B cell (primary cell): ENCODE measurements at regions not wholly inside any gene's neighbourhood (a gene's known extent, or its start where the extent isn't known, plus 50 kb on each side); places are given as distances from the start of the nearest gene placed in this dataset.

Experiments used
- ATAC-seq: fragments of 200-7000 bp; cut with Tn5 transposase; one replicate; pipeline ENCODE4 v1.10.0; 2021; ENCODE audit warnings: low read depth, mild to moderate bottlenecking, moderate number of reproducible peaks, moderate library complexity
- CTCF ChIA-PET: fragments of 350-600 bp; sonication (Branson Sonifier 250); formaldehyde crosslinking; loops from one replicate; lab custom pipeline; 2021; ENCODE audit warnings: antibody characterized with exemption, inconsistent platforms; lab: Charles Lee
- POLR2A ChIA-PET: fragments of 350-600 bp; sonication (Branson Sonifier 250); formaldehyde crosslinking; loops from one replicate; lab custom pipeline; 2021; ENCODE audit warnings: antibody characterized with exemption; lab: Charles Lee
- DNase-seq: peaks from one replicate; pipeline ENCODE4 v3.0.0; 2013
- H2AFZ ChIP-seq: 2 replicates; pipeline ENCODE4 v1.6.1; 2012; ENCODE audit warnings: mild to moderate bottlenecking, low read depth, low read length; ENCODE audit not compliant: insufficient read depth, poor library complexity, severe bottlenecking
- H3K27ac ChIP-seq, 2 donors: 1 replicate in 1 of 2; 2 replicates in 1 of 2; pipeline ENCODE4 v1.5.1; 2012 to 2013; ENCODE audit warnings: low read length in 2 of 2, mild to moderate bottlenecking in 2 of 2, moderate library complexity in 1 of 2
- H3K27me3 ChIP-seq, 4 experiments: fragments of 200-600 bp in 1 of 4; sonication (generic) in 1 of 4; replicated peaks in 1 of 4; 1 replicate in 2 of 4; 2 replicates in 2 of 4; pipeline versions ENCODE4 v1.6.1 to v1.7.0; 2013 to 2016; ENCODE audit warnings: low read length in 3 of 4, mild to moderate bottlenecking in 2 of 4, mixed read lengths in 1 of 4, moderate library complexity in 1 of 4; ENCODE audit not compliant: insufficient read depth in 4 of 4, control insufficient read depth in 3 of 4; ENCODE audit errors: control extremely low read depth in 1 of 4
- H3K36me3 ChIP-seq, 2 experiments: replicated peaks in 1 of 2; 1 replicate in 1 of 2; 2 replicates in 1 of 2; pipeline versions ENCODE4 v1.6.1 to v1.7.1; 2013; ENCODE audit warnings: low read length in 1 of 2; ENCODE audit not compliant: insufficient read depth in 2 of 2, control insufficient read depth in 1 of 2; ENCODE audit errors: control extremely low read depth in 1 of 2, extremely low read depth in 1 of 2
- H3K4me1 ChIP-seq, 2 donors: fragments of 200-600 bp in 1 of 2; sonication (generic) in 1 of 2; 1 replicate in 1 of 2; 2 replicates in 1 of 2; pipeline versions ENCODE4 v1.5.1 to v1.6.1; 2013 to 2017; ENCODE audit warnings: low read length in 2 of 2; ENCODE audit not compliant: control insufficient read depth in 2 of 2, insufficient read depth in 2 of 2
- H3K4me2 ChIP-seq: replicated peaks from 2 replicates; pipeline ENCODE3; 2012; ENCODE audit warnings: mild to moderate bottlenecking, low read depth, low read length; ENCODE audit not compliant: poor library complexity, severe bottlenecking
- H3K4me3 ChIP-seq, 5 experiments: fragments of 200-600 bp in 1 of 5; sonication (generic) in 1 of 5; 1 replicate in 3 of 5; 2 replicates in 2 of 5; pipeline versions ENCODE4 v1.5.1 to v1.7.0; 2011 to 2016; ENCODE audit warnings: low read length in 4 of 5, mild to moderate bottlenecking in 4 of 5, low read depth in 2 of 5, control low read depth in 1 of 5, moderate library complexity in 1 of 5; ENCODE audit not compliant: insufficient read depth in 1 of 5; ENCODE audit errors: control extremely low read depth in 1 of 5, extremely low read depth in 1 of 5
- H3K79me2 ChIP-seq: fragments of 200-600 bp; sonication (generic); one replicate; pipeline ENCODE4 v1.6.0; 2016; ENCODE audit warnings: low read length; ENCODE audit not compliant: control insufficient read depth, insufficient read depth
- H3K9ac ChIP-seq: fragments of 200-600 bp; sonication (generic); 2 replicates; pipeline ENCODE4 v1.6.1; 2017; ENCODE audit warnings: mild to moderate bottlenecking, low read length, moderate library complexity
- H3K9me3 ChIP-seq, 3 donors: one replicate each; pipeline versions ENCODE4 v1.6.1 to v1.7.1; 2013; ENCODE audit warnings: low read length in 2 of 3; ENCODE audit not compliant: control insufficient read depth in 2 of 3, insufficient read depth in 1 of 3; ENCODE audit errors: control extremely low read depth in 1 of 3
- H4K20me1 ChIP-seq: 2 replicates; pipeline ENCODE4 v1.6.0; 2012; ENCODE audit warnings: mild to moderate bottlenecking, low read length; ENCODE audit not compliant: insufficient read depth, control insufficient read depth, poor library complexity, severe bottlenecking
- H3K27ac Mint-ChIP-seq: one replicate; pipeline ENCODE4 v1.8.0; 2021; ENCODE audit warnings: mixed read lengths
- H3K27me3 Mint-ChIP-seq: one replicate; pipeline ENCODE4 v1.8.0; 2021; ENCODE audit warnings: mixed read lengths
- H3K4me1 Mint-ChIP-seq: one replicate; pipeline ENCODE4 v1.8.0; 2021; ENCODE audit warnings: mixed read lengths
- H3K4me3 Mint-ChIP-seq: one replicate; pipeline ENCODE4 v1.8.0; 2021; ENCODE audit warnings: mixed read lengths
- H3K9me3 Mint-ChIP-seq: one replicate; pipeline ENCODE4 v1.8.0; 2022; ENCODE audit warnings: mixed read lengths; ENCODE audit not compliant: insufficient read depth
- CTCF ChIP-seq: fragments of 200-600 bp; IDR thresholded peaks from one replicate; pipeline ENCODE4 v1.8.0; 2022; ENCODE audit warnings: antibody characterized with exemption, mild to moderate bottlenecking
- EZH2 ChIP-seq: IDR thresholded peaks from 2 replicates; pipeline ENCODE4 v1.6.1; 2012; ENCODE audit warnings: borderline replicate concordance, low read depth, mild to moderate bottlenecking, moderate library complexity, low read length; ENCODE audit not compliant: insufficient read depth, poor library complexity, severe bottlenecking
- WGBS: methylation state at CpG from one replicate; pipeline ENCODE4 v1.1.5; 2013; ENCODE audit warnings: missing lambda C conversion rate; ENCODE audit not compliant: insufficient coverage; 5-methylcytosine and 5-hydroxymethylcytosine counted together
- intact Hi-C: fragments of 100-400 bp; cut with micrococcal nuclease; formaldehyde crosslinking; loops from one replicate; pipeline ENCODE4 v1.10.0; 2022

GRCh38 chr16:82567175-82567574 is 59.6 kb upstream of the CDH13 start:
- no peaks in the 10 kb centered on the region for H3K9me3 Mint-ChIP-seq
- no peak overlapping the region for H3K27ac Mint-ChIP-seq
- H2AFZ ChIP-seq = no peak overlapping the region
- WGBS = no CpG with 5 or more reads among the region's 5 CpGs
- H4K20me1 ChIP-seq = no peaks in the 10 kb centered on the region
- H3K4me3 ChIP-seq = no peak overlapping the region
- H3K27ac ChIP-seq = no peak overlapping the region
- no peak overlapping the region for H3K9ac ChIP-seq
- ChIA-PET CTCF (no interaction called here), POLR2A (no interaction called here)
- no peaks in the 10 kb centered on the region for H3K4me1 Mint-ChIP-seq
- no peaks in the 10 kb centered on the region for H3K27me3 Mint-ChIP-seq
- intact Hi-C loops = no loop called here
- no peaks in the 10 kb centered on the region for H3K79me2 ChIP-seq
- H3K9me3 ChIP-seq = peaks cover 0 to 11% (median 0%) of the 10 kb centered on the region in 3 donors
- no peak overlapping the region for H3K4me2 ChIP-seq
- no peak overlapping the region for H3K4me3 Mint-ChIP-seq
- TF ChIP-seq EZH2 = no peak
- TF ChIP-seq CTCF = no peak
- no peaks in the 10 kb centered on the region for H3K36me3 ChIP-seq
- H3K4me1 ChIP-seq = no peaks in the 10 kb centered on the region
- DNase-seq = no peak
- H3K27me3 ChIP-seq = peaks cover 0 to 3% (median 0%) of the 10 kb centered on the region in 4 experiments
- ATAC-seq = no peak

- CTCF ChIA-PET = no interaction called here
- Histone ChIP-seq H3K4me2 (no peak overlapping the region), H4K20me1 (no peaks in the 10 kb centered on the region), H3K4me3 (no peak overlapping the region), H3K36me3 (no peaks in the 10 kb centered on the region), H3K27me3 (no peaks in the 10 kb centered on the region), H3K27ac (no peak overlapping the region), H3K9ac (no peak overlapping the region), H3K79me2 (no peaks in the 10 kb centered on the region), H3K4me1 (no peaks in the 10 kb centered on the region), H3K9me3 (peaks cover 0 to 7% (median 0%) of the 10 kb centered on the region in 3 donors), H2AFZ (no peak overlapping the region)
- no peak for DNase-seq
- Mint-ChIP-seq H3K4me3 (no peak overlapping the region), H3K4me1 (no peaks in the 10 kb centered on the region), H3K9me3 (no peaks in the 10 kb centered on the region), H3K27me3 (no peaks in the 10 kb centered on the region), H3K27ac (no peak overlapping the region)
- no peak for TF ChIP-seq EZH2
- TF ChIP-seq CTCF = no peak
- WGBS = no CpG with 5 or more reads among the region's 3 CpGs
- intact Hi-C loops = no loop called here
- POLR2A ChIA-PET = no interaction called here
- ATAC-seq = no peak
Observed at GRCh38 chr16:82563401-82563800, 63.4 kb upstream of the CDH13 start.
